ENCODE measurements at regions not wholly inside any gene's neighbourhood (a gene's known extent, or its start where the extent isn't known, plus 50 kb on each side); places are given as distances from the start of the nearest gene placed in this dataset.

GRCh38 chr1:34412598-34413370 is 236.1 kb downstream of the C1orf94 start:
- TF ChIP-seq TAF1 (conservative IDR thresholded peaks at IDR 0.05) (no peak), CTCF (IDR thresholded peaks at IDR 0.05; ENCODE audit: low read depth, low read length, missing input control) (no peak)

Measured in liver (tissue), 3 donors.